H1 (cell line): ENCODE measurements at regions not wholly inside any gene's neighbourhood (a gene's known extent, or its start where the extent isn't known, plus 50 kb on each side); places are given as distances from the start of the nearest gene placed in this dataset.

Experiments
- CTCF ChIA-PET: fragments of 300-600 bp; sonication (Branson Sonifier 250); formaldehyde crosslinking; loops from one replicate; lab custom pipeline; 2021; ENCODE audit not compliant: partially characterized antibody; lab: Charles Lee
- POLR2A ChIA-PET: fragments of 300-600 bp; sonication (Branson Sonifier 250); formaldehyde crosslinking; loops from one replicate; lab custom pipeline; 2021; ENCODE audit warnings: inconsistent platforms; ENCODE audit not compliant: partially characterized antibody; lab: Charles Lee
- DNase-seq, 2 experiments: peaks; one replicate each; pipeline versions ENCODE4 v3.0.0 to v3.0.0-alpha.2; 2010 to 2022; ENCODE audit warnings: low spot score in 2 of 2, low read depth in 1 of 2, mixed read lengths in 1 of 2
- FAIRE-seq: peaks from 2 replicates; lab custom pipeline; 2011; peaks lifted over from hg19 to GRCh38; lab: Jason Lieb, UNC
- H2AFZ ChIP-seq: 2 replicates; pipeline ENCODE4 v1.8.1; 2012; ENCODE audit warnings: low read length, inconsistent platforms
- H2AK5ac ChIP-seq: 2 replicates; pipeline ENCODE4 v1.6.1; 2013; ENCODE audit warnings: low read depth, low read length
- H2BK120ac ChIP-seq: replicated peaks from 2 replicates; pipeline ENCODE3; 2013; ENCODE audit warnings: low read depth, low read length, inconsistent platforms
- H2BK12ac ChIP-seq: 2 replicates; pipeline ENCODE4 v1.6.1; 2013; ENCODE audit warnings: low read depth, low read length
- H2BK15ac ChIP-seq: 2 replicates; pipeline ENCODE4 v1.6.1; 2013; ENCODE audit warnings: low read length
- H2BK20ac ChIP-seq: 2 replicates; pipeline ENCODE4 v1.6.1; 2013; ENCODE audit warnings: low read length
- H2BK5ac ChIP-seq: 2 replicates; pipeline ENCODE4 v1.6.1; 2013; ENCODE audit warnings: low read depth, low read length
- H3K14ac ChIP-seq: 2 replicates; pipeline ENCODE4 v1.6.1; 2013; ENCODE audit warnings: inconsistent platforms; ENCODE audit not compliant: insufficient read length
- H3K18ac ChIP-seq: 2 replicates; pipeline ENCODE4 v1.6.1; 2013; ENCODE audit warnings: low read length; ENCODE audit errors: extremely low read depth
- H3K23ac ChIP-seq: 2 replicates; pipeline ENCODE4 v1.6.1; 2013; ENCODE audit warnings: inconsistent platforms; ENCODE audit not compliant: insufficient read length
- H3K23me2 ChIP-seq: 2 replicates; pipeline ENCODE4 v1.6.1; 2013; ENCODE audit warnings: low read depth, low read length
- H3K27ac ChIP-seq: 2 replicates; pipeline ENCODE4 v1.6.1; 2011; ENCODE audit warnings: low read depth, low read length, inconsistent platforms
- H3K27me3 ChIP-seq, 4 experiments: replicated peaks in 1 of 4; 1 replicate in 1 of 4; 2 replicates in 3 of 4; pipeline versions ENCODE4 v1.6.1 to v1.8.1; 2011 to 2013; ENCODE audit warnings: low read length in 3 of 4, mild to moderate bottlenecking in 3 of 4, inconsistent platforms in 2 of 4, mixed read lengths in 2 of 4, moderate library complexity in 1 of 4; ENCODE audit not compliant: control insufficient read depth in 3 of 4, insufficient read depth in 3 of 4; ENCODE audit errors: extremely low read depth in 1 of 4
- H3K36me3 ChIP-seq, 4 experiments: 2 replicates each; pipeline versions ENCODE4 v1.6.1 to v1.8.1; 2011 to 2013; ENCODE audit warnings: mild to moderate bottlenecking in 4 of 4, low read length in 3 of 4, moderate library complexity in 2 of 4, control low read depth in 1 of 4, inconsistent platforms in 1 of 4; ENCODE audit not compliant: insufficient read depth in 4 of 4, control insufficient read depth in 2 of 4
- H3K4ac ChIP-seq: replicated peaks from 2 replicates; pipeline ENCODE3; 2013; ENCODE audit warnings: low read length, low read depth, mixed read lengths, inconsistent platforms; ENCODE audit not compliant: insufficient read length
- H3K4me1 ChIP-seq, 4 experiments: replicated peaks in 1 of 4; 1 replicate in 1 of 4; 2 replicates in 3 of 4; pipeline versions ENCODE4 v1.6.1 to v1.8.1; 2011 to 2013; ENCODE audit warnings: low read length in 3 of 4, inconsistent platforms in 2 of 4, mixed read lengths in 1 of 4; ENCODE audit not compliant: insufficient read depth in 4 of 4, control insufficient read depth in 3 of 4
- H3K4me2 ChIP-seq, 2 experiments: 2 replicates each; pipeline versions ENCODE4 v1.6.1 to v1.8.1; 2011 to 2013; ENCODE audit warnings: low read depth in 2 of 2, low read length in 2 of 2, control low read depth in 1 of 2, inconsistent platforms in 1 of 2, mild to moderate bottlenecking in 1 of 2; ENCODE audit not compliant: insufficient read depth in 1 of 2
- H3K4me3 ChIP-seq, 4 experiments: fragments of 200-600, 300-600 bp in 1 of 4; sonication (generic), shearing (Covaris generic), sonication (Bioruptor Twin) in 1 of 4; 2 replicates each; pipeline versions ENCODE4 v1.5.1 to v1.8.1; 2011 to 2016; ENCODE audit warnings: low read length in 4 of 4, low read depth in 3 of 4, control low read depth in 2 of 4, inconsistent platforms in 2 of 4, mild to moderate bottlenecking in 2 of 4, mixed read lengths in 1 of 4, moderate library complexity in 1 of 4; ENCODE audit not compliant: insufficient read depth in 2 of 4; ENCODE audit errors: extremely low read depth in 1 of 4
- H3K56ac ChIP-seq: replicated peaks from 2 replicates; pipeline ENCODE3; 2013; ENCODE audit warnings: low read depth, mild to moderate bottlenecking, mixed read lengths, low read length, inconsistent platforms; ENCODE audit not compliant: insufficient read length
- H3K79me1 ChIP-seq: 2 replicates; pipeline ENCODE4 v1.6.1; 2013; ENCODE audit warnings: low read depth, low read length, control low read depth
- H3K79me2 ChIP-seq, 2 experiments: 2 replicates each; pipeline versions ENCODE4 v1.6.1 to v1.8.1; 2012 to 2013; ENCODE audit warnings: low read length in 2 of 2, mild to moderate bottlenecking in 2 of 2, inconsistent platforms in 1 of 2; ENCODE audit not compliant: insufficient read depth in 2 of 2, control insufficient read depth in 1 of 2
- H3K9ac ChIP-seq, 4 experiments: replicated peaks in 1 of 4; 1 replicate in 1 of 4; 2 replicates in 3 of 4; pipeline versions ENCODE4 v1.6.1 to v1.8.1; 2011 to 2013; ENCODE audit warnings: low read depth in 3 of 4, low read length in 3 of 4, control low read depth in 2 of 4, mild to moderate bottlenecking in 2 of 4, moderate library complexity in 2 of 4, inconsistent platforms in 1 of 4; ENCODE audit errors: extremely low read depth in 1 of 4
- H3K9me3 ChIP-seq, 2 experiments: 2 replicates each; pipeline versions ENCODE4 v1.6.1 to v1.8.1; 2012 to 2013; ENCODE audit warnings: mild to moderate bottlenecking in 2 of 2, moderate library complexity in 2 of 2, control low read depth in 1 of 2, inconsistent platforms in 1 of 2, low read depth in 1 of 2, low read length in 1 of 2, mixed read lengths in 1 of 2; ENCODE audit not compliant: insufficient read depth in 2 of 2
- H4K20me1 ChIP-seq, 2 experiments: replicated peaks in 1 of 2; 2 replicates each; pipeline versions ENCODE3 to v1.8.1; 2011 to 2013; ENCODE audit warnings: inconsistent platforms in 2 of 2, low read length in 2 of 2, mild to moderate bottlenecking in 1 of 2; ENCODE audit not compliant: insufficient read depth in 2 of 2, control insufficient read depth in 1 of 2
- H4K5ac ChIP-seq: 2 replicates; pipeline ENCODE4 v1.6.1; 2013; ENCODE audit warnings: low read length, low read depth, mixed read lengths, inconsistent platforms; ENCODE audit not compliant: insufficient read length
- H4K8ac ChIP-seq: 2 replicates; pipeline ENCODE4 v1.8.0; 2013; ENCODE audit warnings: mild to moderate bottlenecking, moderate library complexity, low read length, inconsistent platforms; ENCODE audit not compliant: insufficient read depth; ENCODE audit errors: extremely low read depth
- H4K91ac ChIP-seq: replicated peaks from 2 replicates; pipeline ENCODE3; 2013; ENCODE audit warnings: low read length, mixed read lengths, inconsistent platforms; ENCODE audit not compliant: insufficient read length
- ASH2L ChIP-seq: fragments of 200-600, 300-600 bp; sonication (generic); IDR thresholded peaks from one replicate; pipeline ENCODE4 v1.7.1; 2017; ENCODE audit warnings: low read length
- ATF3 ChIP-seq: IDR thresholded peaks from 2 replicates; pipeline ENCODE4 v1.6.1; 2011; ENCODE audit warnings: low read depth, mild to moderate bottlenecking, low read length; ENCODE audit not compliant: insufficient read depth
- CBX5 ChIP-seq: fragments of 300-800, 300-1000 bp; sonication (generic); IDR thresholded peaks from 2 replicates; pipeline ENCODE4 v1.7.1; 2016; ENCODE audit warnings: antibody characterized with exemption, low read length, low read depth
- CBX8 ChIP-seq: fragments of 300-800, 300-1000 bp; sonication (generic); IDR thresholded peaks from 2 replicates; pipeline ENCODE4 v1.7.1; 2016; ENCODE audit warnings: low read depth, low read length, borderline replicate concordance
- CTBP2 ChIP-seq: IDR thresholded peaks from 2 replicates; pipeline ENCODE4 v1.7.0; 2011; ENCODE audit warnings: borderline replicate concordance, mild to moderate bottlenecking, moderate library complexity, mixed read lengths, low read length; ENCODE audit not compliant: insufficient read depth, insufficient read length
- EP300 ChIP-seq, 2 experiments: IDR thresholded peaks; 1 replicate in 1 of 2; 2 replicates in 1 of 2; pipeline ENCODE4 v1.6.1; 2011 to 2012; ENCODE audit warnings: low read depth in 2 of 2, low read length in 2 of 2, mild to moderate bottlenecking in 2 of 2, borderline replicate concordance in 1 of 2, inconsistent platforms in 1 of 2, moderate library complexity in 1 of 2
- FOSL1 ChIP-seq: IDR thresholded peaks from 2 replicates; pipeline ENCODE4 v1.6.1; 2011; ENCODE audit warnings: mild to moderate bottlenecking, low read depth, low read length, moderate library complexity; ENCODE audit not compliant: insufficient read depth
- JUN ChIP-seq: IDR thresholded peaks from 2 replicates; pipeline ENCODE4 v1.6.1; 2011; ENCODE audit warnings: low read depth, mild to moderate bottlenecking, improper control_type of control experiment, low read length
- JUND ChIP-seq: IDR thresholded peaks from 2 replicates; pipeline ENCODE4 v1.6.1; 2011; ENCODE audit warnings: mild to moderate bottlenecking, improper control_type of control experiment, low read length
- NANOG ChIP-seq: IDR thresholded peaks from 2 replicates; pipeline ENCODE4 v1.6.1; 2011; ENCODE audit warnings: low read length, low read depth, mild to moderate bottlenecking, inconsistent platforms; ENCODE audit not compliant: insufficient read depth, poor library complexity, severe bottlenecking
- RBBP5 ChIP-seq: IDR thresholded peaks from 2 replicates; pipeline ENCODE4 v1.7.1; 2012; ENCODE audit warnings: low read depth, mild to moderate bottlenecking, inconsistent platforms, low read length, moderate library complexity, borderline replicate concordance
- SIRT6 ChIP-seq: IDR thresholded peaks from one replicate; pipeline ENCODE4 v1.7.1; 2012; ENCODE audit warnings: low read length, inconsistent platforms
- SIX5 ChIP-seq: IDR thresholded peaks from 2 replicates; pipeline ENCODE4 v1.6.1; 2011; ENCODE audit warnings: mild to moderate bottlenecking, low read depth, low read length
- TBP ChIP-seq: IDR thresholded peaks from 2 replicates; pipeline ENCODE4 v1.6.1; 2011; ENCODE audit warnings: low read depth, low read length, improper control_type of control experiment
- WGBS, 2 experiments: shearing (Covaris generic) in 1 of 2; methylation state at CpG; one replicate each; pipeline versions ENCODE4 v1.1.6 to v1.1.7; 2013 to 2015; ENCODE audit warnings: low lambda C conversion rate in 2 of 2, mixed read lengths in 2 of 2, inconsistent platforms in 1 of 2, low coverage in 1 of 2, missing lambda C conversion rate in 1 of 2; ENCODE audit not compliant: insufficient replicate concordance in 2 of 2, insufficient coverage in 1 of 2, insufficient read length in 1 of 2; ENCODE audit errors: extremely low coverage in 1 of 2, missing lambda C conversion rate in 1 of 2; 5-methylcytosine and 5-hydroxymethylcytosine counted together

- DNase-seq, result no peak
- Histone ChIP-seq H4K8ac (no peak overlapping the region), H3K4me3 (no peak overlapping the region), H4K5ac (no peak overlapping the region), H3K14ac (no peak overlapping the region), H2BK15ac (no peak overlapping the region), H3K27me3 (no peaks in the 10 kb centered on the region; a peak in 1 of 7 replicates), H3K27ac (no peak overlapping the region), H2BK5ac (no peak overlapping the region), H3K4me1 (no peaks in the 10 kb centered on the region), H3K79me2 (no peaks in the 10 kb centered on the region), H2AK5ac (no peak overlapping the region), H4K20me1 (no peaks in the 10 kb centered on the region), H3K79me1 (no peaks in the 10 kb centered on the region), H4K91ac (no peak overlapping the region), H2BK120ac (no peak overlapping the region), H2AFZ (no peak overlapping the region), H3K36me3 (no peaks in the 10 kb centered on the region), H3K18ac (no peak overlapping the region), H3K4me2 (no peak overlapping the region), H2BK12ac (no peak overlapping the region), H3K9ac (no peak overlapping the region), H3K4ac (no peak overlapping the region), H3K23ac (no peak overlapping the region), H2BK20ac (no peak overlapping the region), H3K23me2 (no peaks in the 10 kb centered on the region), H3K56ac (no peak overlapping the region), H3K9me3 (no peaks in the 10 kb centered on the region; a peak in 1 of 4 replicates)
- CTCF ChIA-PET, result interaction anchor here (1.2 kb wide), 1 partner anchor 204 kb away, joined by 3 read pairs; no protein-coding TSS in a partner anchor
- FAIRE-seq, result no peak
- 86% methylated on average over 4 of the region's 4 CpGs; no CpG with 5 or more reads in 1 of the 2 experiments for WGBS, 2 experiments
- POLR2A ChIA-PET, result no interaction called here
- TF ChIP-seq CBX8 (no peak), CTBP2 (no peak), SIX5 (no peak), TBP (no peak), EP300 (IDR thresholded peaks at IDR 0.05; ENCODE audit: borderline replicate concordance in 1 of 2, low read depth in 2 of 2, low read length in 2 of 2) (no peak), CBX5 (no peak), FOSL1 (no peak), JUND (no peak), ASH2L (no peak), SIRT6 (no peak), NANOG (no peak), ATF3 (no peak), JUN (no peak), RBBP5 (no peak)
Observed at GRCh38 chr17:33482636-33483035, 189.5 kb upstream of the ASIC2 start.
